Tibial nerve (tissue), 4 donors: ENCODE measurements at regions not wholly inside any gene's neighbourhood (a gene's known extent, or its start where the extent isn't known, plus 50 kb on each side); places are given as distances from the start of the nearest gene placed in this dataset.

Source experiments
- CTCF ChIP-seq, 5 experiments: fragments of 200-600 bp in 3 of 5; fragments of 450-650 bp in 2 of 5; sonication (generic) in 3 of 5; IDR thresholded peaks; one replicate each; pipeline ENCODE4 v1.5.1; 2016 to 2019; ENCODE audit warnings: antibody characterized with exemption in 5 of 5, mild to moderate bottlenecking in 3 of 5, moderate library complexity in 2 of 5
- EP300 ChIP-seq, 2 donors: sonication (generic); formaldehyde crosslinking; IDR thresholded peaks; one replicate each; pipeline ENCODE4 v1.6.1; 2017; ENCODE audit warnings: antibody characterized with exemption in 2 of 2, mild to moderate bottlenecking in 1 of 2
- POLR2A ChIP-seq, 2 donors: fragments of 450-650 bp; IDR thresholded peaks; one replicate each; pipeline ENCODE4 v1.6.1; 2017; ENCODE audit warnings: antibody characterized with exemption in 2 of 2, mild to moderate bottlenecking in 2 of 2, moderate library complexity in 2 of 2

GRCh38 chr7:145784809-145785780, 331.5 kb upstream of the CNTNAP2 start:
- TF ChIP-seq CTCF (IDR thresholded peaks at IDR 0.05) (no peak), POLR2A (IDR thresholded peaks at IDR 0.05) (no peak), EP300 (IDR thresholded peaks at IDR 0.05) (no peak)
